Activated CD4-positive, alpha-beta T cell treated with anti-CD3 and anti-CD28 coated beads for 36 hours (primary cell): ENCODE measurements at regions not wholly inside any gene's neighbourhood (a gene's known extent, or its start where the extent isn't known, plus 50 kb on each side); places are given as distances from the start of the nearest gene placed in this dataset.

Experiments used
- ATAC-seq: fragments of 200-7000 bp; cut with Tn5 transposase; one replicate; pipeline ENCODE4 v1.10.0; 2021; ENCODE audit warnings: mild to moderate bottlenecking, moderate library complexity
- CTCF ChIA-PET: fragments of 350-600 bp; sonication (Branson Sonifier 250); formaldehyde crosslinking; loops from one replicate; lab custom pipeline; 2021; ENCODE audit warnings: antibody characterized with exemption; lab: Charles Lee
- POLR2A ChIA-PET: fragments of 350-600 bp; sonication (Branson Sonifier 250); formaldehyde crosslinking; loops from one replicate; lab custom pipeline; 2021; ENCODE audit warnings: antibody characterized with exemption, inconsistent platforms; lab: Charles Lee
- DNase-seq: peaks from one replicate; pipeline ENCODE4 v3.0.0-alpha.2; 2020
- H3K27ac Mint-ChIP-seq: one replicate; pipeline ENCODE4 v1.8.0; 2021; ENCODE audit warnings: mixed read lengths
- H3K27me3 Mint-ChIP-seq: one replicate; pipeline ENCODE4 v1.8.0; 2021; ENCODE audit warnings: mixed read lengths
- H3K36me3 Mint-ChIP-seq: one replicate; pipeline ENCODE4 v1.8.0; 2021; ENCODE audit warnings: low read depth, mixed read lengths
- H3K4me1 Mint-ChIP-seq: one replicate; pipeline ENCODE4 v1.8.0; 2021; ENCODE audit warnings: mixed read lengths
- H3K4me3 Mint-ChIP-seq: one replicate; pipeline ENCODE4 v1.8.0; 2021; ENCODE audit warnings: mild to moderate bottlenecking, moderate library complexity, mixed read lengths
- H3K9me3 Mint-ChIP-seq: one replicate; pipeline ENCODE4 v1.8.0; 2021; ENCODE audit warnings: low read depth, mixed read lengths
- intact Hi-C, 2 experiments: fragments of 100-400 bp; cut with DNase I in 1 of 2; cut with micrococcal nuclease in 1 of 2; formaldehyde crosslinking; loops; one replicate each; pipeline versions ENCODE4 v1.14.2 to v1.15.1; 2022 to 2024; cut with DNase I, micrococcal nuclease

GRCh38 chr20:10876558-10876957 is 202.8 kb upstream of the JAG1 start:
- CTCF ChIA-PET, result no interaction called here
- intact Hi-C loops, result no loop called here
- H3K9me3 Mint-ChIP-seq, result peaks cover 5% of the 10 kb centered on the region
- H3K36me3 Mint-ChIP-seq, result no peaks in the 10 kb centered on the region
- H3K4me3 Mint-ChIP-seq, result no peak overlapping the region
- H3K4me1 Mint-ChIP-seq, result no peaks in the 10 kb centered on the region
- ATAC-seq (no peak), DNase-seq (no peak)
- H3K27ac Mint-ChIP-seq, result no peak overlapping the region
- H3K27me3 Mint-ChIP-seq, result no peaks in the 10 kb centered on the region
- POLR2A ChIA-PET, result no interaction called here

DNA sequence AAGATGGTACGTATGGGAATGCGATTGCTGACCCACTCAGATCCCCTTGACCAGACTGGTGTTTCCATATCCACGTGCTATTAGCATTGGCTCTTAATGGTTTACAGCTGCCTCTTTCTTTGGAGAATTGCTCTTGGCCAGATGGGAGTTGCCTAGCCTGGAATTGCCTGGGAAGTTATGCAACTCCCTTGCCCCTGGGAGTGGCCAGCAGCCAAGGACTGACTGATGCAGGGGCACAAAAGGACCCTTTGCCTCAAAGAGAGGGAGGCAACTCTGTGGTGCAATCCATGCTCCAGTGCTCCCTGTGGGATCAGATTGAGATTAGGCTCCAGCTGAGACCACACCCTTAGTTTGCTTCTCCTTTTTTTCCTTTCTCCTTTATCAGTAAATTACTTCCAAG is 203.5 kb upstream of the JAG1 start:
- peaks cover 5% of the 10 kb centered on the region for H3K9me3 Mint-ChIP-seq
- H3K27me3 Mint-ChIP-seq, result no peaks in the 10 kb centered on the region
- no peak overlapping the region for H3K27ac Mint-ChIP-seq
- intact Hi-C loops, result no loop called here
- CTCF ChIA-PET, result no interaction called here
- H3K4me3 Mint-ChIP-seq, result no peak overlapping the region
- H3K36me3 Mint-ChIP-seq, result no peaks in the 10 kb centered on the region
- H3K4me1 Mint-ChIP-seq, result no peaks in the 10 kb centered on the region
- no peak for ATAC-seq
- no peak for DNase-seq
- POLR2A ChIA-PET, result no interaction called here

DNA sequence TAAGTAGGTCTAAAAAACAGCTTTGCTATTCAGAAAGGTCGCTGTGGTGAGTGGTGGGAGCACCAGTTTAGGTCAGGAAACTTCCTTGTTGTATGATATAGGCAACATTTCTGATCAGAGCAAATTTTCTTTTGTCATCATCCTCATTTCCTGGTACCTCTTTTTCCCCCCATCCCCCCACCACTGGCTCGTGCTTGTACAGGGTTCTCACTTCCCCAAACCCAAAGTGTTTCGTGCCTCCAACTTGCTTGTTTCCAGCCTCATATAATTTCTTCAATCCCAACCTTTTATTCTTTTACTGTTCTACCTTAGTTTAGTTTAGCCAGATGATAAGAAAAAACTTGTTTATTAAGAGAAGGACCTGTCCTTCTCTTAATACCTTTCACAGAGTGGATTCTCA is 209.4 kb upstream of the JAG1 start:
- POLR2A ChIA-PET, result no interaction called here

DNA sequence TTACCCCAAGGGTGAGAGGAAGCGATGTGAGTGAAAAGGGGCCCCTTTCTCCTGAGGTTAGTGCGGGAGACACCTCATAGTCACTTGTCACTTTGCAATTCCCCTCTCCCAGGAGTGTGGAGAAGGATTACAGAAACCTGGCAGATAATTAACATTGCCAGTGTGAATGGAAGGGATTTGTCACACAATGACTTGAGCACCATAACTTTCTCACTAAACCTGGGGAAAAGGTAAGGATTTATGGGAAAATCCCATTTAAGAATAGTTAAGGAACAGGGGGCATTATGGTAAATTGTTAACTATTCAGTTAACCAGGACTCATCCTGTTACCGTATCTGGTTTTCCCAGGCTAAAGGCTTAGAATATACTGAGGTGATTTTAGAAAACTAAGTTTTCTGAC is 219.5 kb upstream of the JAG1 start:
- DNase-seq, result no peak
- peaks cover 4% of the 10 kb centered on the region for H3K9me3 Mint-ChIP-seq
- no peaks in the 10 kb centered on the region for H3K36me3 Mint-ChIP-seq
- peaks cover 2% of the 10 kb centered on the region for H3K27me3 Mint-ChIP-seq
- H3K4me3 Mint-ChIP-seq, result no peak overlapping the region
- ChIA-PET POLR2A (no interaction called here), CTCF (no interaction called here)
- intact Hi-C loops, result no loop called here
- no peak overlapping the region for H3K27ac Mint-ChIP-seq
- no peak for ATAC-seq
- H3K4me1 Mint-ChIP-seq, result no peaks in the 10 kb centered on the region

More for the DNA sequence above, 209.4 kb upstream of the JAG1 start:
- CTCF ChIA-PET, result interaction anchor here (0.7 kb wide), 1 partner anchor 43 kb away, joined by 3 read pairs; no protein-coding TSS in a partner anchor
- Mint-ChIP-seq H3K27ac (no peak overlapping the region), H3K9me3 (no peaks in the 10 kb centered on the region), H3K4me3 (no peak overlapping the region), H3K4me1 (no peaks in the 10 kb centered on the region), H3K36me3 (no peaks in the 10 kb centered on the region), H3K27me3 (no peaks in the 10 kb centered on the region)
- DNase-seq, result no peak
- ATAC-seq, result no peak
- intact Hi-C loops, result no loop called here

DNA sequence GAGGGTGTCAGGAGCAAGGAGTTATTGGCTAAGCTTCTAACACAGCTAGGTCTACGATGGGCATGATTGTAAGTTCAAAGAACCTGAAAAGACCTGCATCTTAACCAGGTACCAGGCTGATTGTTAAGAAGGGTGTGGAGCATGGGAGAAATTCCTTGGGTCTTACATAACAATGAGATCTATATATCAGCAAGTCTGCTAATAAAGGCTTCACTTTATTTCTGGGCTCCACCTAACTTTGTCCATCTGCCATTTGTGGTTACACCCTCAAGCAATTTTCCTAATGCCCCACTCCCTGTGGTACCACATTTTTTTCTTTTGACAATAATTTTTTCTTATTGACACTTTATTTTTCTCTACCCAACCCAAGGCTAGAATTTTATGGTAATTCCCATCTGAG is 223.5 kb upstream of the JAG1 start:
- intact Hi-C loops, result no loop called here
- ChIA-PET CTCF (no interaction called here), POLR2A (no interaction called here)
- H3K4me3 Mint-ChIP-seq, result no peak overlapping the region
- H3K36me3 Mint-ChIP-seq, result no peaks in the 10 kb centered on the region
- peaks cover 2% of the 10 kb centered on the region for H3K27me3 Mint-ChIP-seq
- no peak overlapping the region for H3K27ac Mint-ChIP-seq
- H3K9me3 Mint-ChIP-seq, result no peaks in the 10 kb centered on the region
- H3K4me1 Mint-ChIP-seq, result no peaks in the 10 kb centered on the region
- DNase-seq (no peak), ATAC-seq (no peak)

GRCh38 chr20:10898552-10898951 is 224.8 kb upstream of the JAG1 start:
- DNase-seq, result no peak
- Mint-ChIP-seq H3K9me3 (no peaks in the 10 kb centered on the region), H3K36me3 (no peaks in the 10 kb centered on the region), H3K4me3 (no peak overlapping the region), H3K4me1 (no peaks in the 10 kb centered on the region), H3K27me3 (no peaks in the 10 kb centered on the region), H3K27ac (no peak overlapping the region)
- ChIA-PET CTCF (no interaction called here), POLR2A (no interaction called here)
- intact Hi-C loops, result no loop called here
- ATAC-seq, result no peak

GRCh38 chr20:10902174-10902573 is 228.4 kb upstream of the JAG1 start:
- ATAC-seq (no peak), DNase-seq (no peak)
- H3K4me3 Mint-ChIP-seq, result no peak overlapping the region
- intact Hi-C loops, result no loop called here
- no peaks in the 10 kb centered on the region for H3K36me3 Mint-ChIP-seq
- ChIA-PET CTCF (interaction anchor here (0.5 kb wide), 1 partner anchor 1361 kb away, joined by 3 read pairs; no protein-coding TSS in a partner anchor), POLR2A (no interaction called here)
- no peaks in the 10 kb centered on the region for H3K4me1 Mint-ChIP-seq
- no peaks in the 10 kb centered on the region for H3K9me3 Mint-ChIP-seq
- no peak overlapping the region for H3K27ac Mint-ChIP-seq
- no peaks in the 10 kb centered on the region for H3K27me3 Mint-ChIP-seq

DNA sequence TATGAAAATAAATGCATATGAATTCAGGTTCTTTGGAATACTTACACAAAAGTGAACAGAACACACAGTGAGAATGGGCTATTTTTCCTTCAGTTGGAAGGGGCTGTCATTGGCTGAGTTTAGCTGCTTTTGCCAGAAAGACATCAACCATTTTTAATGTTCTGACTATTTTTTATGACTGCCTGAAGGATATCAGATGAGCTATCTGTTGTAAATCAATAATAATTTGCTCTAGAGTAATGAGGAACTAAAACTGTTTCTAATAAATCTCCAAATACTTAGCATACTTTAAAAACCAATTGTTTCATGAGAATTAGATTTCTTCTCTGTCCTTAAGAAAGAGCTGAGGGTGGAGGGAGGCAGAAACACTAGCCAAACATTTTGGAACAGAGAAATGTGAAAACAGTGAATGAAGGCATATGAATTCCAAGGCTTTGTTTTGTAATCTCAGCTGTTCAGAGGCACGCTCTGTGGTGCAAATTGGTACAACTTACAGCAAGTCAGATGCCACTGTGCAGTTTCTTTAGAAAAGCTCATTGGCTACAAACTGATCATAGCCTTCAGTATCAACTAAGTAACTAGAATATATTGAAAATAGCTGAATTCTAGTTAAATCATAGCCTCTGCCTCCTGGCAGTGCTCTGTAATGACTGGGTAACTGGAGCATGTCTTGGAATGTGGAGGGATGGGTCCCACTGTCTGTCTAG is 228.9 kb upstream of the JAG1 start:
- DNase-seq, result no peak
- Mint-ChIP-seq H3K9me3 (no peaks in the 10 kb centered on the region), H3K4me1 (no peaks in the 10 kb centered on the region), H3K27me3 (no peaks in the 10 kb centered on the region), H3K27ac (no peak overlapping the region), H3K4me3 (no peak overlapping the region), H3K36me3 (no peaks in the 10 kb centered on the region)
- intact Hi-C loops, result no loop called here
- ChIA-PET POLR2A (no interaction called here), CTCF (no interaction called here)
- no peak for ATAC-seq

DNA sequence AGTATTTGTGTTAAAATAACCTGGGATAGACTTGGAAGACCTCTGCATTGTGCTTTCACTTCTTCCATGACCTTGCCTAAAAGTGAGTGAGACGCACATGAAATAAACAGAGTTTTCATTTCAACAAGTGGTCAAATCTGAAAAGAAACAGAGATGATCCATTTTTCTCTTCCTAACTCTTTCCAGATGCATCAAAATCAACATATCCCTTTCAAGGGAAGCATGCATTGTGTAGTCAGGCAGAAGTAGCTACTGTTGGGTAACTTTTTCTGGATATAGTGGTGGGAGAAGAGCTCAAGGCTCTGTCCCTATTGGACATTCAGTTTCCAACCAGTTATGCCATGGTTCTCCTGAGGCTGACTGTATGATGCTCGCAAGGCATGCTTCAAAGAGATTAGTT is 233.0 kb upstream of the JAG1 start:
- Mint-ChIP-seq H3K4me1 (no peaks in the 10 kb centered on the region), H3K27ac (no peak overlapping the region), H3K9me3 (peaks cover 2% of the 10 kb centered on the region), H3K27me3 (no peaks in the 10 kb centered on the region), H3K36me3 (no peaks in the 10 kb centered on the region), H3K4me3 (no peak overlapping the region)
- CTCF ChIA-PET, result no interaction called here
- intact Hi-C loops, result no loop called here
- POLR2A ChIA-PET, result no interaction called here
- no peak for DNase-seq
- no peak for ATAC-seq

- CTCF ChIA-PET, result no interaction called here
- POLR2A ChIA-PET, result no interaction called here
- Mint-ChIP-seq H3K27me3 (no peaks in the 10 kb centered on the region), H3K9me3 (peaks cover 2% of the 10 kb centered on the region), H3K4me3 (no peak overlapping the region), H3K36me3 (no peaks in the 10 kb centered on the region), H3K27ac (no peak overlapping the region), H3K4me1 (no peaks in the 10 kb centered on the region)
- intact Hi-C loops, result no loop called here
- ATAC-seq (no peak), DNase-seq (no peak)
These were observed 236.0 kb upstream of the JAG1 start for GRCh38 chr20:10909803-10910202.

GRCh38 chr20:10910535-10911178 is 236.9 kb upstream of the JAG1 start:
- Mint-ChIP-seq H3K4me1 (no peaks in the 10 kb centered on the region), H3K27ac (no peak overlapping the region), H3K9me3 (peaks cover 2% of the 10 kb centered on the region), H3K36me3 (no peaks in the 10 kb centered on the region), H3K27me3 (no peaks in the 10 kb centered on the region), H3K4me3 (no peak overlapping the region)
- ATAC-seq (no peak), DNase-seq (no peak)
- POLR2A ChIA-PET, result no interaction called here
- intact Hi-C loops, result no loop called here
- CTCF ChIA-PET, result no interaction called here

GRCh38 chr20:10911298-10911697 is 237.5 kb upstream of the JAG1 start:
- Mint-ChIP-seq H3K4me3 (no peak overlapping the region), H3K4me1 (no peaks in the 10 kb centered on the region), H3K36me3 (no peaks in the 10 kb centered on the region), H3K27me3 (no peaks in the 10 kb centered on the region), H3K9me3 (peaks cover 2% of the 10 kb centered on the region), H3K27ac (no peak overlapping the region)
- ChIA-PET POLR2A (no interaction called here), CTCF (no interaction called here)
- intact Hi-C loops, result no loop called here
- no peak for DNase-seq
- ATAC-seq, result no peak
